ENCODE measurements at regions not wholly inside any gene's neighbourhood (a gene's known extent, or its start where the extent isn't known, plus 50 kb on each side); places are given as distances from the start of the nearest gene placed in this dataset.

DNA sequence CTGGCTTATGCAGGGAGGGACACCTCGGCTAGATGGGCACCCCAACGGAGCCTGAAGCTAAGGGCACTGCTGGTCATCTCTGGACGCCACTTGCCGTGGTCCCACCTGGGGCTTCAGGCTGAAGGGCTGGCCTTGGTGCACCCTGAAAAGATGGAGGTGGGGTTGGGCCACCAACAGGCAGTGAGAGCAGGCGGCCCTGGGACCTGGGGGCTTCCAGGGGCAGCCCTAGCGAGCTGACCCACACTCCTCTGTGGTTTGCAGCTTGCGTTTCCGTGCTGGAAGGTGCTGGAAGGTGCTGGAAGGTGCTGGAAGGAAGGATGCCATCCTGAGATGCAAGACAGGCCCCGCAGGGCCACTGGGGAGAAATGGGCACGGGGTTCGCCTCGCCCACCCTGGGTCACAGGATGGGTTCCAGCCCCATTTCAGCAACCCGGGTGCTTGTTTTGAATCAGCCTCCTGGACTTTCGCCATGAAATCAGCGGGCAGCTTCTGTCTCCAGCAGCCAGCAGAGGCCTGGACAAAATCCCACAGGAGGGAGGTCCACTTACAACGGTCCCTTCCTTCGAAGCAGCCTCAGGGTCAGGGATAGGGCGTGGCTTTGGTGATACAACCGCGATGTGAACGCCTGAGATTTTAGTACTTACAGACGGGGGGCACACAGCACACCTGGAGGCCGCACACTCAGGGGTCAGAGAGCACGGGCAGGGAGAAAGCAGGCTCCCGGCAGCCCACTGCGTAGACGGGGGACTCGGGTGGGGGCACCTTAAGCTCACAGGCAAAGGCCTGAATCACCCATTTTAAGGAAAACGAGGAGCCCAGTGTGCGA lies 303.1 kb upstream of the IRX4 start:
- H3K9me3 ChIP-seq (replicated peaks; ENCODE audit: control insufficient read depth, low read depth, low read length), result no peaks in the 10 kb centered on the region
- no peak for DNase-seq
- H3K4me3 ChIP-seq (ENCODE audit: low read length), result no peak overlapping the region
- H3K27ac ChIP-seq (ENCODE audit: low read length), result no peak overlapping the region
- no peaks in the 10 kb centered on the region for H3K36me3 ChIP-seq (ENCODE audit: control insufficient read depth, insufficient read depth, low read length)
- H3K27me3 ChIP-seq (ENCODE audit: control insufficient read depth, insufficient read depth, low read length), result peaks cover 20% of the 10 kb centered on the region
- WGBS (ENCODE audit: insufficient coverage), result 74% methylated on average over 30 of the region's 30 CpGs
- H3K4me1 ChIP-seq (ENCODE audit: control insufficient read depth, insufficient read depth, low read length), result peaks cover 4% of the 10 kb centered on the region

DNA sequence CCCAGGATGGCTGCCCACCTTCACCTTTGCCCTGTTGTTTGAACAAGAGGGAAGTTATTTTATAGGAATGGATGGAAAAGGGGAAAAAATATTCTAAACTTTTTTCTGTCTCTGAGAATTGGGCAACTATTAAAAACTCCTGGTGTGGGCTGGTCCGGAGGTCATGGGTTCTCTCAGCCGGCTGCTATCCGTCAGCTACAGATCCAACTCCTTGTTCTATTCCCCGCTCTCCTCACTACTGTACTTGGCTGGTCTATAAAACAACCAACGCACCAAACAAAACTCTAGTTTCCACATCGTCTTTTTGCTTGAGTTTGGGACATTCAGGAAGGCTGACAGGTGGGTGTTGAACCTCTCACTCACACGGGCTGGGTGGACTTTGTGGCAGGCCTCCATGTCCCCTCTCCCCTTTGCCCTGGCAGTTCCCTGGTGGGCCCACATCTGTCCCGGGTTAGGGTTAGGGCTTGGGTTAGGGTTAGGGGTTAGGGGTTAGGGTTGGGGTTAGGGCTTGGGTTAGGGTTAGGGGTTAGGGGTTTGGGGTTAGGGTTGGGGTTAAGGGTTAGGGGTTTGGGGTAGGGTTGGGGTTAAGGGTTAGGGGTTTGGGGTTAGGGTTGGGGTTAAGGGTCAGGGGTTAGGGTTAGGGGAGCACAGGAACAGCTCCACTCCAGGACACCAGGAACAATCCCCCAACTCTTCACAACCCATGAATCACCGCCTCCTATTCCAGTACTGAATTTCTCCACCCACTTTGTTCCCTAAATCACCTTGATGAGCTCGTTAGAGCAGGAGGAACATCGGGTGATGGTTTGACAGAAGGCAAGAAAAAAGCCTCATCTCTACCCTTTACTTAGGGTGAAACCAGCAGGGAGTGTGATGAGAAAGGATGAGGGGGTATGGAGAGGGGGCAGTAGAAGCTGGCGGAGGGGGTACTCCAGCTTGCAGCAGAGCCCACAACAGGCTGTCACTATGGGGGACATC lies 302.1 kb upstream of the IRX4 start:
- Histone ChIP-seq H3K9me3 (replicated peaks; ENCODE audit: control insufficient read depth, low read depth, low read length) (no peaks in the 10 kb centered on the region), H3K4me3 (ENCODE audit: low read length) (no peak overlapping the region), H3K27me3 (ENCODE audit: control insufficient read depth, insufficient read depth, low read length) (peaks cover 17% of the 10 kb centered on the region), H3K27ac (ENCODE audit: low read length) (no peak overlapping the region), H3K4me1 (ENCODE audit: control insufficient read depth, insufficient read depth, low read length) (peaks cover 5% of the 10 kb centered on the region), H3K36me3 (ENCODE audit: control insufficient read depth, insufficient read depth, low read length) (no peaks in the 10 kb centered on the region)
- DNase-seq, result no peak
- WGBS (ENCODE audit: insufficient coverage), result 63% methylated on average over 2 of the region's 12 CpGs

DNA sequence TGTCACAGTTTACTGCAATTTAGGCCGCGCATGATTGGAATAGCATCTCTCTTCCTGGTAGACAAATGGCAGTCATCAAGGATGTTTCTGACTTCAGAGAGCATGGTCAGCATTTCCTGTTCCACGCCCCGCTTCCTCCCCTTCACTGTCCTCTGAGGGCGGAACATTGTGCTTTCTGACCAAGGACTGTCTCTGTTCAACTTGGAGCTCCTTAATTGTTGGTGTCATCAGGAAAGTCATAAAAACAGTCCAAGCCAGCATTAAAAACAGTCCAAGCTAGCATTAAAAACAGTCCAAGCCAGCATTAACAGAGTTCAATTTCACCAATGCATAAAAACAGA lies 301.3 kb upstream of the IRX4 start:
- WGBS (ENCODE audit: insufficient coverage), result 42% methylated on average over 4 of the region's 5 CpGs
- Histone ChIP-seq H3K9me3 (replicated peaks; ENCODE audit: control insufficient read depth, low read depth, low read length) (no peaks in the 10 kb centered on the region), H3K27me3 (ENCODE audit: control insufficient read depth, insufficient read depth, low read length) (peaks cover 17% of the 10 kb centered on the region), H3K4me3 (ENCODE audit: low read length) (no peak overlapping the region), H3K36me3 (ENCODE audit: control insufficient read depth, insufficient read depth, low read length) (no peaks in the 10 kb centered on the region), H3K4me1 (ENCODE audit: control insufficient read depth, insufficient read depth, low read length) (peaks cover 5% of the 10 kb centered on the region), H3K27ac (ENCODE audit: low read length) (no peak overlapping the region)
- DNase-seq, result no peak

GRCh38 chr5:2183154-2184025 lies 300.7 kb upstream of the IRX4 start:
- 59% methylated on average over 15 of the region's 17 CpGs for WGBS (ENCODE audit: insufficient coverage)
- Histone ChIP-seq H3K4me3 (ENCODE audit: low read length) (no peak overlapping the region), H3K27me3 (ENCODE audit: control insufficient read depth, insufficient read depth, low read length) (peaks cover 13% of the 10 kb centered on the region), H3K4me1 (ENCODE audit: control insufficient read depth, insufficient read depth, low read length) (peaks cover 5% of the 10 kb centered on the region), H3K9me3 (replicated peaks; ENCODE audit: control insufficient read depth, low read depth, low read length) (no peaks in the 10 kb centered on the region), H3K36me3 (ENCODE audit: control insufficient read depth, insufficient read depth, low read length) (no peaks in the 10 kb centered on the region), H3K27ac (ENCODE audit: low read length) (no peak overlapping the region)
- DNase-seq, result no peak

GRCh38 chr5:2182020-2182419 lies 299.3 kb upstream of the IRX4 start:
- H3K4me3 ChIP-seq (ENCODE audit: low read length), result no peak overlapping the region
- H3K27ac ChIP-seq (ENCODE audit: low read length), result no peak overlapping the region
- DNase-seq, result no peak
- H3K36me3 ChIP-seq (ENCODE audit: control insufficient read depth, insufficient read depth, low read length), result no peaks in the 10 kb centered on the region
- H3K27me3 ChIP-seq (ENCODE audit: control insufficient read depth, insufficient read depth, low read length), result peaks cover 13% of the 10 kb centered on the region
- H3K9me3 ChIP-seq (replicated peaks; ENCODE audit: control insufficient read depth, low read depth, low read length), result no peaks in the 10 kb centered on the region
- WGBS (ENCODE audit: insufficient coverage), result 84% methylated on average over 5 of the region's 5 CpGs
- peaks cover 5% of the 10 kb centered on the region for H3K4me1 ChIP-seq (ENCODE audit: control insufficient read depth, insufficient read depth, low read length)

- DNase-seq, result no peak
- WGBS (ENCODE audit: insufficient coverage), result 88% methylated on average over 17 of the region's 17 CpGs
- Histone ChIP-seq H3K27me3 (ENCODE audit: control insufficient read depth, insufficient read depth, low read length) (peaks cover 11% of the 10 kb centered on the region), H3K36me3 (ENCODE audit: control insufficient read depth, insufficient read depth, low read length) (no peaks in the 10 kb centered on the region), H3K4me3 (ENCODE audit: low read length) (no peak overlapping the region), H3K9me3 (replicated peaks; ENCODE audit: control insufficient read depth, low read depth, low read length) (no peaks in the 10 kb centered on the region), H3K27ac (ENCODE audit: low read length) (no peak overlapping the region), H3K4me1 (ENCODE audit: control insufficient read depth, insufficient read depth, low read length) (peaks cover 5% of the 10 kb centered on the region)
These were observed 298.8 kb upstream of the IRX4 start for GRCh38 chr5:2181557-2181956.

- no peak overlapping the region for H3K4me3 ChIP-seq (ENCODE audit: low read length)
- WGBS (ENCODE audit: insufficient coverage), result 41% methylated on average over 7 of the region's 8 CpGs
These were observed 298.4 kb upstream of the IRX4 start for GRCh38 chr5:2181149-2181548.

GRCh38 chr5:2180456-2180855 lies 297.7 kb upstream of the IRX4 start:
- Histone ChIP-seq H3K27me3 (ENCODE audit: control insufficient read depth, insufficient read depth, low read length) (peaks cover 3% of the 10 kb centered on the region), H3K4me3 (ENCODE audit: low read length) (no peak overlapping the region), H3K36me3 (ENCODE audit: control insufficient read depth, insufficient read depth, low read length) (no peaks in the 10 kb centered on the region), H3K9me3 (replicated peaks; ENCODE audit: control insufficient read depth, low read depth, low read length) (no peaks in the 10 kb centered on the region), H3K27ac (ENCODE audit: low read length) (no peak overlapping the region), H3K4me1 (ENCODE audit: control insufficient read depth, insufficient read depth, low read length) (peaks cover 5% of the 10 kb centered on the region)
- 90% methylated on average over 8 of the region's 17 CpGs for WGBS (ENCODE audit: insufficient coverage)
- no peak for DNase-seq

More at GRCh38 chr5:2181149-2181548, 298.4 kb upstream of the IRX4 start:
- Histone ChIP-seq H3K27me3 (ENCODE audit: control insufficient read depth, insufficient read depth, low read length) (peaks cover 7% of the 10 kb centered on the region), H3K36me3 (ENCODE audit: control insufficient read depth, insufficient read depth, low read length) (no peaks in the 10 kb centered on the region), H3K27ac (ENCODE audit: low read length) (no peak overlapping the region), H3K4me1 (ENCODE audit: control insufficient read depth, insufficient read depth, low read length) (peaks cover 5% of the 10 kb centered on the region), H3K9me3 (replicated peaks; ENCODE audit: control insufficient read depth, low read depth, low read length) (no peaks in the 10 kb centered on the region)
- no peak for DNase-seq

- H3K4me1 ChIP-seq (ENCODE audit: control insufficient read depth, insufficient read depth, low read length), result peaks cover 5% of the 10 kb centered on the region
- no peaks in the 10 kb centered on the region for H3K36me3 ChIP-seq (ENCODE audit: control insufficient read depth, insufficient read depth, low read length)
- H3K27ac ChIP-seq (ENCODE audit: low read length), result no peak overlapping the region
- no peak for DNase-seq
- H3K27me3 ChIP-seq (ENCODE audit: control insufficient read depth, insufficient read depth, low read length), result peaks cover 2% of the 10 kb centered on the region
- no peaks in the 10 kb centered on the region for H3K9me3 ChIP-seq (replicated peaks; ENCODE audit: control insufficient read depth, low read depth, low read length)
- 42% methylated on average over 16 of the region's 23 CpGs for WGBS (ENCODE audit: insufficient coverage)
- H3K4me3 ChIP-seq (ENCODE audit: low read length), result no peak overlapping the region
These were observed 297.1 kb upstream of the IRX4 start for GRCh38 chr5:2179861-2180260.
